A673 (cell line): ENCODE measurements at regions not wholly inside any gene's neighbourhood (a gene's known extent, or its start where the extent isn't known, plus 50 kb on each side); places are given as distances from the start of the nearest gene placed in this dataset.

ENCODE experiments used
- CTCF ChIP-seq: fragments of 300-800, 200-600 bp; sonication (generic); conservative IDR thresholded peaks from 2 replicates; pipeline ENCODE4 v1.5.1; 2017; ENCODE audit warnings: low read depth, mild to moderate bottlenecking, antibody characterized with exemption, low read length, moderate library complexity, mixed read lengths
- EZH2 ChIP-seq: fragments of 200-600 bp; sonication (generic); IDR thresholded peaks from 2 replicates; pipeline ENCODE4 v1.6.1; 2017; ENCODE audit warnings: borderline replicate concordance, low read depth, mild to moderate bottlenecking, mixed read lengths, antibody characterized with exemption, low read length; ENCODE audit not compliant: poor library complexity, severe bottlenecking

- TF ChIP-seq CTCF (no peak), EZH2 (no peak)
Measured at GRCh38 chrX:45421806-45422205, 221.1 kb upstream of the DIPK2B start.
